HepG2 (cell line): ENCODE measurements at regions not wholly inside any gene's neighbourhood (a gene's known extent, or its start where the extent isn't known, plus 50 kb on each side); places are given as distances from the start of the nearest gene placed in this dataset.

Source experiments
- ATAC-seq: fragments of 200-7000 bp; cut with Tn5 transposase; 3 replicates; pipeline ENCODE4 v1.9.1; 2020; ENCODE audit warnings: mild to moderate bottlenecking, moderate library complexity
- BruUV-seq: library from RNA; stranded (reverse); fragments of 400-500 nt; replicated peaks from 2 replicates; lab custom pipeline; 2021; lab: Mats Ljungman, UMichigan
- CTCF ChIA-PET: fragments of 300-600 bp; formaldehyde crosslinking; extraction: SDS; loops from one replicate; lab custom pipeline; 2021; ENCODE audit warnings: low total read pairs, inconsistent platforms, low intra/inter-chr PET ratio; lab: Yijun Ruan, JAX
- POLR2A ChIA-PET: fragments of 350-600 bp; sonication (Branson Sonifier 250); formaldehyde crosslinking; loops from one replicate; lab custom pipeline; 2020; ENCODE audit warnings: antibody characterized with exemption, inconsistent platforms; lab: Yijun Ruan, JAX
- DNase-seq: peaks from one replicate; pipeline ENCODE4 v3.0.0-alpha.2; 2015; ENCODE audit warnings: low spot score
- FAIRE-seq: peaks from 3 replicates; lab custom pipeline; 2011; peaks lifted over from hg19 to GRCh38; lab: Jason Lieb, UNC
- H2AFZ ChIP-seq: one replicate; pipeline ENCODE4 v1.6.1; 2011; ENCODE audit warnings: low read length, inconsistent platforms
- H3K27ac ChIP-seq: fragments of 300-600 bp; 3 replicates; pipeline ENCODE4 v1.8.0; 2011; ENCODE audit warnings: mixed run types, mild to moderate bottlenecking, mixed read lengths, low read length, inconsistent platforms; ENCODE audit not compliant: insufficient read depth; ENCODE audit errors: extremely low read length
- H3K27me3 ChIP-seq, 2 experiments: fragments of 200-600 bp in 1 of 2; 2 replicates in 1 of 2; 3 replicates in 1 of 2; pipeline versions ENCODE4 v1.6.0 to v1.8.0; 2011; ENCODE audit warnings: low read length in 2 of 2, mild to moderate bottlenecking in 2 of 2, moderate library complexity in 2 of 2, inconsistent platforms in 1 of 2; ENCODE audit not compliant: insufficient read depth in 2 of 2, control insufficient read depth in 1 of 2
- H3K36me3 ChIP-seq, 2 experiments: fragments of 200-600 bp in 1 of 2; replicated peaks in 1 of 2; 2 replicates in 1 of 2; 3 replicates in 1 of 2; pipeline versions ENCODE4 v1.5.1 to v1.8.0; 2011; ENCODE audit warnings: low read length in 2 of 2, inconsistent platforms in 1 of 2; ENCODE audit not compliant: insufficient read depth in 2 of 2, control insufficient read depth in 1 of 2
- H3K4me1 ChIP-seq: 2 replicates; pipeline ENCODE4 v1.5.1; 2012; ENCODE audit warnings: low read length, inconsistent platforms; ENCODE audit not compliant: insufficient read depth
- H3K4me2 ChIP-seq: 2 replicates; pipeline ENCODE4 v1.6.0; 2011; ENCODE audit warnings: low read depth, low read length, inconsistent platforms
- H3K4me3 ChIP-seq, 3 experiments: fragments of 200-600 bp in 1 of 3; sonication (generic), shearing (Covaris generic) in 1 of 3; replicated peaks in 1 of 3; 2 replicates each; pipeline ENCODE4 v1.5.1; 2011 to 2016; ENCODE audit warnings: low read length in 3 of 3, inconsistent platforms in 2 of 3, low read depth in 2 of 3, mild to moderate bottlenecking in 2 of 3, control low read depth in 1 of 3, mixed read lengths in 1 of 3; ENCODE audit not compliant: insufficient read depth in 1 of 3
- H3K79me2 ChIP-seq: one replicate; pipeline ENCODE4 v1.6.1; 2011; ENCODE audit warnings: low read length, inconsistent platforms; ENCODE audit not compliant: insufficient read depth
- H3K9ac ChIP-seq: 2 replicates; pipeline ENCODE4 v1.6.0; 2011; ENCODE audit warnings: mild to moderate bottlenecking, low read depth, low read length, inconsistent platforms; ENCODE audit not compliant: insufficient read depth
- H3K9me3 ChIP-seq: 2 replicates; pipeline ENCODE4 v1.5.1; 2012; ENCODE audit warnings: mild to moderate bottlenecking, low read length
- H4K20me1 ChIP-seq: 2 replicates; pipeline ENCODE4 v1.6.0; 2011; ENCODE audit warnings: inconsistent platforms, mild to moderate bottlenecking, low read length, moderate library complexity; ENCODE audit not compliant: insufficient read depth
- EHMT2 ChIP-seq: fragments of 200-600 bp; sonication (generic); IDR thresholded peaks from 2 replicates; pipeline ENCODE4 v1.7.0; 2017; ENCODE audit warnings: antibody characterized with exemption, low read depth, low read length, borderline replicate concordance
- HCFC1 ChIP-seq: fragments of 150-350 bp; IDR thresholded peaks from 2 replicates; pipeline ENCODE4 v1.6.1; 2014; ENCODE audit warnings: low read depth, low read length
- HMG20A ChIP-seq: IDR thresholded peaks from 2 replicates; pipeline ENCODE4 v1.6.1; 2016; ENCODE audit warnings: borderline replicate concordance
- MBD4 ChIP-seq: IDR thresholded peaks from 2 replicates; pipeline ENCODE4 v1.6.1; 2012; ENCODE audit warnings: low read length, inconsistent platforms, borderline replicate concordance
- MLLT10 ChIP-seq: sonication (generic); formaldehyde crosslinking; IDR thresholded peaks from 2 replicates; pipeline ENCODE4 v1.4.0; 2020; ENCODE audit warnings: missing genetic modification reagents
- TOPORS ChIP-seq: sonication (generic); formaldehyde crosslinking; IDR thresholded peaks from 2 replicates; pipeline ENCODE4 v1.8.0; 2023; ENCODE audit warnings: mild to moderate bottlenecking, missing genetic modification reagents
- ZMAT3 ChIP-seq: sonication (generic); formaldehyde crosslinking; conservative IDR thresholded peaks from 2 replicates; pipeline ENCODE4 v1.7.0; 2021; ENCODE audit warnings: missing genetic modification reagents
- ZNF354B ChIP-seq: sonication (generic); formaldehyde crosslinking; IDR thresholded peaks from 2 replicates; pipeline ENCODE4 v1.8.0; 2022; ENCODE audit warnings: mild to moderate bottlenecking, missing genetic modification reagents
- ZNF605 ChIP-seq: sonication (generic); formaldehyde crosslinking; IDR thresholded peaks from 2 replicates; pipeline ENCODE4 v1.8.0; 2022; ENCODE audit warnings: mild to moderate bottlenecking, missing genetic modification reagents
- ZNF749 ChIP-seq: sonication (generic); formaldehyde crosslinking; IDR thresholded peaks from 2 replicates; pipeline ENCODE4 v1.8.0; 2022; ENCODE audit warnings: mild to moderate bottlenecking, missing genetic modification reagents, moderate library complexity, borderline replicate concordance
- WGBS: methylation state at CpG from one replicate; pipeline ENCODE4 v1.1.6; 2017; ENCODE audit warnings: low lambda C conversion rate; 5-methylcytosine and 5-hydroxymethylcytosine counted together
- in situ Hi-C: cut with HindIII; loops from 2 replicates; pipeline ENCODE4 v1.10.0; 2017; ENCODE audit warnings: low pct_unique_long_range_greater_than_20kb; ENCODE audit not compliant: extremely low pct_ligation_motif_present
- intact Hi-C: fragments of 100-400 bp; cut with micrococcal nuclease; formaldehyde crosslinking; loops from one replicate; pipeline ENCODE4 v1.10.0; 2022; ENCODE audit not compliant: unreplicated experiment
- TF ChIP-seq, protein P1 (sequence below): sonication (generic); formaldehyde crosslinking; IDR thresholded peaks from 2 replicates; pipeline ENCODE4 v1.4.0; 2020; ENCODE audit warnings: missing genetic modification reagents, mild to moderate bottlenecking, borderline replicate concordance
- TF ChIP-seq, protein P2 (sequence below): sonication (generic); formaldehyde crosslinking; IDR thresholded peaks from 2 replicates; pipeline ENCODE4; 2020; ENCODE audit warnings: missing genetic modification reagents, mild to moderate bottlenecking, borderline replicate concordance

DNA sequence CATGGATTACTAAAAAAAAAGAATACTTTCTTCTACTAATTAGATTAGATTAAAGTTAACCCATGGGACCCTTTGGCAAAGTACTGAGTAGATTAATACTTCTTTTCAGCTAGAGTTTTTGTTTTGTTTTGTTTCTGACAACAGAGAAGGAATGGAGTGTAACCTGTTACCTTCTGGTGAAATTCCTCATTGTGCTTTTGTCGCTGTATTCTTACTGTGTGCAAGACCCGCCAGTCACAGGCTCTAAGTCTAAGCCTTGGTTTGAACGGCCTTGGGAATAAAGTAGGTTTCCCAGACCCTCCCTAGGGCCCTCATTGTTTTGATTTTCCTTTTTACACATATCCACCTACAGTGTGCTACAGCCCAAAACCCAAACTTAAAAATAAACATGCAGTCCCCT lies 171.1 kb upstream of the IL12A start:
- FAIRE-seq, result no peak
- in situ Hi-C loops, result no loop called here

More for the DNA sequence above, 171.1 kb upstream of the IL12A start:
- DNase-seq (no peak), ATAC-seq (no peak)
- no peak overlapping the region for H3K27ac ChIP-seq
- H3K36me3 ChIP-seq, result no peaks in the 10 kb centered on the region
- no TSS peak for BruUV-seq
- H3K9me3 ChIP-seq, result no peaks in the 10 kb centered on the region
- intact Hi-C loops, result no loop called here
- H3K4me1 ChIP-seq, result peaks cover 9% of the 10 kb centered on the region
- no peak overlapping the region for H2AFZ ChIP-seq
- ChIA-PET POLR2A (no interaction called here), CTCF (no interaction called here)
- peaks cover 0 to 4% of the 10 kb centered on the region in 2 experiments; a peak in 1 of 5 replicates for H3K27me3 ChIP-seq
- whole genome bisulfite sequencing, result 60% methylated on average over 3 of the region's 3 CpGs
- H3K79me2 ChIP-seq, result no peaks in the 10 kb centered on the region
- H3K4me2 ChIP-seq, result no peak overlapping the region
- no peak overlapping the region for H3K9ac ChIP-seq
- no peak for TF ChIP-seq EHMT2
- no peak for TF ChIP-seq ZNF354B (CRISPR knock-in tag)
- no peak for TF ChIP-seq ZNF605 (CRISPR knock-in tag)
- TF ChIP-seq MBD4, result no peak
- TF ChIP-seq HCFC1, result no peak
- TF ChIP-seq TOPORS (CRISPR knock-in tag), result no peak
- TF ChIP-seq HMG20A, result no peak
- TF ChIP-seq MLLT10 (CRISPR knock-in tag), result no peak
- TF ChIP-seq, protein P1, sequence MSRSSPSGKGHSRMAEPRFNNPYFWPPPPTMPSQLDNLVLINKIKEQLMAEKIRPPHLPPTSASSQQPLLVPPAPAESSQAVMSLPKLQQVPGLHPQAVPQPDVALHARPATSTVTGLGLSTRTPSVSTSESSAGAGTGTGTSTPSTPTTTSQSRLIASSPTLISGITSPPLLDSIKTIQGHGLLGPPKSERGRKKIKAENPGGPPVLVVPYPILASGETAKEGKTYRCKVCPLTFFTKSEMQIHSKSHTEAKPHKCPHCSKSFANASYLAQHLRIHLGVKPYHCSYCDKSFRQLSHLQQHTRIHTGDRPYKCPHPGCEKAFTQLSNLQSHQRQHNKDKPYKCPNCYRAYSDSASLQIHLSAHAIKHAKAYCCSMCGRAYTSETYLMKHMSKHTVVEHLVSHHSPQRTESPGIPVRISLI, result no peak
- TF ChIP-seq, protein P2, sequence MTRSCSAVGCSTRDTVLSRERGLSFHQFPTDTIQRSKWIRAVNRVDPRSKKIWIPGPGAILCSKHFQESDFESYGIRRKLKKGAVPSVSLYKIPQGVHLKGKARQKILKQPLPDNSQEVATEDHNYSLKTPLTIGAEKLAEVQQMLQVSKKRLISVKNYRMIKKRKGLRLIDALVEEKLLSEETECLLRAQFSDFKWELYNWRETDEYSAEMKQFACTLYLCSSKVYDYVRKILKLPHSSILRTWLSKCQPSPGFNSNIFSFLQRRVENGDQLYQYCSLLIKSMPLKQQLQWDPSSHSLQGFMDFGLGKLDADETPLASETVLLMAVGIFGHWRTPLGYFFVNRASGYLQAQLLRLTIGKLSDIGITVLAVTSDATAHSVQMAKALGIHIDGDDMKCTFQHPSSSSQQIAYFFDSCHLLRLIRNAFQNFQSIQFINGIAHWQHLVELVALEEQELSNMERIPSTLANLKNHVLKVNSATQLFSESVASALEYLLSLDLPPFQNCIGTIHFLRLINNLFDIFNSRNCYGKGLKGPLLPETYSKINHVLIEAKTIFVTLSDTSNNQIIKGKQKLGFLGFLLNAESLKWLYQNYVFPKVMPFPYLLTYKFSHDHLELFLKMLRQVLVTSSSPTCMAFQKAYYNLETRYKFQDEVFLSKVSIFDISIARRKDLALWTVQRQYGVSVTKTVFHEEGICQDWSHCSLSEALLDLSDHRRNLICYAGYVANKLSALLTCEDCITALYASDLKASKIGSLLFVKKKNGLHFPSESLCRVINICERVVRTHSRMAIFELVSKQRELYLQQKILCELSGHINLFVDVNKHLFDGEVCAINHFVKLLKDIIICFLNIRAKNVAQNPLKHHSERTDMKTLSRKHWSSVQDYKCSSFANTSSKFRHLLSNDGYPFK (CRISPR knock-in tag), result no peak
- TF ChIP-seq ZNF749 (CRISPR knock-in tag), result no peak
- no peak for TF ChIP-seq ZMAT3
- no peaks in the 10 kb centered on the region for H4K20me1 ChIP-seq
- H3K4me3 ChIP-seq, result no peak overlapping the region
